HG02588 (cell line): ENCODE measurements at regions not wholly inside any gene's neighbourhood (a gene's known extent, or its start where the extent isn't known, plus 50 kb on each side); places are given as distances from the start of the nearest gene placed in this dataset.

Experiments
- ATAC-seq: cut with Tn5 transposase; IDR thresholded peaks from one replicate; pipeline ENCODE4 v1.9.1; 2021; ENCODE audit warnings: mild to moderate bottlenecking, moderate library complexity; ENCODE audit not compliant: unreplicated experiment

- no peak for ATAC-seq
Observed at GRCh38 chr2:120947982-120948661, 212.5 kb downstream of the GLI2 start.

- ATAC-seq, result no peak
Observed at GRCh38 chr2:120948662-120949011, 213.0 kb downstream of the GLI2 start.

GRCh38 chr2:120949027-120949956, 213.6 kb downstream of the GLI2 start:
- no peak for ATAC-seq

GRCh38 chr2:120949957-120950590, 214.4 kb downstream of the GLI2 start:
- no peak for ATAC-seq

GRCh38 chr2:120951693-120952092, 216.0 kb downstream of the GLI2 start:
- ATAC-seq, result no peak

- no peak for ATAC-seq
Observed at GRCh38 chr2:120952318-120952717, 216.7 kb downstream of the GLI2 start.

- ATAC-seq, result no peak
Observed at GRCh38 chr2:120953066-120953756, 217.5 kb downstream of the GLI2 start.

- no peak for ATAC-seq
Observed at GRCh38 chr2:120953843-120954584, 218.3 kb downstream of the GLI2 start.

GRCh38 chr2:120954939-120955338, 219.3 kb downstream of the GLI2 start:
- no peak for ATAC-seq

GRCh38 chr2:120955427-120955826, 219.8 kb downstream of the GLI2 start:
- no peak for ATAC-seq

- no peak for ATAC-seq
Observed at GRCh38 chr2:120956486-120957156, 221.0 kb downstream of the GLI2 start.

GRCh38 chr2:120957905-120958304, 222.2 kb downstream of the GLI2 start:
- no peak for ATAC-seq

GRCh38 chr2:120958623-120959366, 223.1 kb downstream of the GLI2 start:
- no peak for ATAC-seq

GRCh38 chr2:120959426-120959825, 223.8 kb downstream of the GLI2 start:
- no peak for ATAC-seq

GRCh38 chr2:120960770-120961366, 225.2 kb downstream of the GLI2 start:
- ATAC-seq, result no peak

- no peak for ATAC-seq
Observed at GRCh38 chr2:120961396-120961795, 225.7 kb downstream of the GLI2 start.

GRCh38 chr2:120963997-120964705, 228.5 kb downstream of the GLI2 start:
- ATAC-seq, result no peak

GRCh38 chr2:120964819-120965218, 229.2 kb downstream of the GLI2 start:
- no peak for ATAC-seq
